Transverse colon (tissue), 4 donors: ENCODE measurements at regions not wholly inside any gene's neighbourhood (a gene's known extent, or its start where the extent isn't known, plus 50 kb on each side); places are given as distances from the start of the nearest gene placed in this dataset.

ENCODE experiments used
- DNase-seq: peaks from one replicate; pipeline ENCODE4 v3.0.0-alpha.2; 2019
- H3K27ac ChIP-seq, 4 donors: fragments of 200-600 bp; sonication (generic); 2 replicates each; pipeline ENCODE4 v1.5.1; 2016 to 2018; ENCODE audit warnings: inconsistent platforms in 4 of 4
- H3K27me3 ChIP-seq: fragments of 200-600 bp; sonication (generic); 2 replicates; pipeline ENCODE4 v1.5.1; 2017; ENCODE audit warnings: inconsistent platforms
- H3K36me3 ChIP-seq, 4 donors: fragments of 200-600 bp; sonication (generic); 2 replicates each; pipeline ENCODE4 v1.5.1; 2017 to 2019; ENCODE audit warnings: inconsistent platforms in 4 of 4
- H3K4me1 ChIP-seq, 4 donors: fragments of 200-600 bp; sonication (generic); 2 replicates each; pipeline ENCODE4 v1.5.1; 2017 to 2020; ENCODE audit warnings: inconsistent platforms in 4 of 4
- H3K4me3 ChIP-seq, 4 donors: fragments of 200-600 bp; sonication (generic); 1 replicate in 1 of 4; 2 replicates in 3 of 4; pipeline versions ENCODE4 v1.5.1 to v1.6.1; 2017 to 2019; ENCODE audit warnings: inconsistent platforms in 4 of 4
- H3K9me3 ChIP-seq, 2 donors: fragments of 200-600 bp; sonication (generic); 2 replicates each; pipeline ENCODE4 v1.5.1; 2017 to 2019; ENCODE audit warnings: inconsistent platforms in 2 of 2
- EP300 ChIP-seq: sonication (generic); formaldehyde crosslinking; IDR thresholded peaks from one replicate; pipeline ENCODE4 v1.6.1; 2017; ENCODE audit warnings: antibody characterized with exemption, low read depth
- POLR2A ChIP-seq: fragments of 450-650 bp; IDR thresholded peaks from one replicate; pipeline ENCODE4 v1.6.1; 2016; ENCODE audit warnings: antibody characterized with exemption, mild to moderate bottlenecking, moderate library complexity
- POLR2AphosphoS5 ChIP-seq, 3 donors: sonication (generic); formaldehyde crosslinking; IDR thresholded peaks; one replicate each; pipeline ENCODE4 v1.6.1; 2016; ENCODE audit warnings: antibody characterized with exemption in 3 of 3
- WGBS, 2 donors: methylation state at CpG; one replicate each; pipeline ENCODE4 v1.1.5; 2018; ENCODE audit warnings: low coverage in 1 of 2; 5-methylcytosine and 5-hydroxymethylcytosine counted together
- in situ Hi-C, 4 donors: fragments of 200-750 bp; cut with MboI; loops; one replicate each; pipeline versions ENCODE4 v1.15.0 to v1.15.1; 2017; ENCODE audit warnings: low sequenced_read_pairs in 3 of 4, low pct_ligation_motif_present in 1 of 4, low pct_unique_long_range_greater_than_20kb in 1 of 4
- intact Hi-C: fragments of 100-400 bp; cut with DNase I; formaldehyde crosslinking; loops from one replicate; pipeline ENCODE4 v1.15.1; 2023; ENCODE audit warnings: low total_unique reads
- TF ChIP-seq, protein P1 (sequence below), 5 experiments: fragments of 200-600 bp in 3 of 5; fragments of 450-650 bp in 2 of 5; sonication (generic) in 3 of 5; IDR thresholded peaks; 1 replicate in 2 of 5; 2 replicates in 3 of 5; pipeline ENCODE4 v1.5.1; 2016 to 2017; ENCODE audit warnings: antibody characterized with exemption in 5 of 5, inconsistent platforms in 3 of 5, mild to moderate bottlenecking in 2 of 5, moderate library complexity in 1 of 5

DNA sequence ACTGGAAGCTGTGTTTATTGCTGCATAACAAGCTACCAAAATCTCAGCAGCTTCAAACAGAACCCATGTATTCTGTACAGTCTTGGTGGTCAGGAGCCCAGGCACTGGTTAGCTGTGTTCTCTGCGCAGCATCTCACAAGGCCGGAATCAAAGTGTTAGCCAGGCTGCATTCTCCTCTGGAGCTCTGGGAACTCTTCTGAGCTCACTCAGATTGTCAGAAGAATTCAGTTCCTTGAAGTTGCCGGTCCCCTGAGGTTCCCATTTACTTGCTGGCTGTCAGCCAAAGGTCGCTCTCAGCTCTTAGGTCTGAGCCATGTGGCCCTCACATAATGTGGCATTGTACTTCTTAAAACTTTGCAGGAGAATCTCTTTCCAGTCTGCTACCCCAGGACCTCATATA lies 123.6 kb upstream of the SMIM21 start:
- Histone ChIP-seq H3K27ac (no peak overlapping the region), H3K4me3 (no peak overlapping the region), H3K9me3 (no peaks in the 10 kb centered on the region), H3K4me1 (no peaks in the 10 kb centered on the region), H3K27me3 (no peaks in the 10 kb centered on the region), H3K36me3 (no peaks in the 10 kb centered on the region)
- no peak for DNase-seq
- TF ChIP-seq POLR2A (no peak), POLR2AphosphoS5 (IDR thresholded peaks at IDR 0.05) (no peak), EP300 (no peak)
- TF ChIP-seq, protein P1, sequence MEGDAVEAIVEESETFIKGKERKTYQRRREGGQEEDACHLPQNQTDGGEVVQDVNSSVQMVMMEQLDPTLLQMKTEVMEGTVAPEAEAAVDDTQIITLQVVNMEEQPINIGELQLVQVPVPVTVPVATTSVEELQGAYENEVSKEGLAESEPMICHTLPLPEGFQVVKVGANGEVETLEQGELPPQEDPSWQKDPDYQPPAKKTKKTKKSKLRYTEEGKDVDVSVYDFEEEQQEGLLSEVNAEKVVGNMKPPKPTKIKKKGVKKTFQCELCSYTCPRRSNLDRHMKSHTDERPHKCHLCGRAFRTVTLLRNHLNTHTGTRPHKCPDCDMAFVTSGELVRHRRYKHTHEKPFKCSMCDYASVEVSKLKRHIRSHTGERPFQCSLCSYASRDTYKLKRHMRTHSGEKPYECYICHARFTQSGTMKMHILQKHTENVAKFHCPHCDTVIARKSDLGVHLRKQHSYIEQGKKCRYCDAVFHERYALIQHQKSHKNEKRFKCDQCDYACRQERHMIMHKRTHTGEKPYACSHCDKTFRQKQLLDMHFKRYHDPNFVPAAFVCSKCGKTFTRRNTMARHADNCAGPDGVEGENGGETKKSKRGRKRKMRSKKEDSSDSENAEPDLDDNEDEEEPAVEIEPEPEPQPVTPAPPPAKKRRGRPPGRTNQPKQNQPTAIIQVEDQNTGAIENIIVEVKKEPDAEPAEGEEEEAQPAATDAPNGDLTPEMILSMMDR (IDR thresholded peaks at IDR 0.05), result no peak
- WGBS, 2 donors, result 8 to 47% methylated on average over 2 to 4 of the region's 4 CpGs
- in situ Hi-C loops (no loop called here), intact Hi-C loops (no loop called here)

DNA sequence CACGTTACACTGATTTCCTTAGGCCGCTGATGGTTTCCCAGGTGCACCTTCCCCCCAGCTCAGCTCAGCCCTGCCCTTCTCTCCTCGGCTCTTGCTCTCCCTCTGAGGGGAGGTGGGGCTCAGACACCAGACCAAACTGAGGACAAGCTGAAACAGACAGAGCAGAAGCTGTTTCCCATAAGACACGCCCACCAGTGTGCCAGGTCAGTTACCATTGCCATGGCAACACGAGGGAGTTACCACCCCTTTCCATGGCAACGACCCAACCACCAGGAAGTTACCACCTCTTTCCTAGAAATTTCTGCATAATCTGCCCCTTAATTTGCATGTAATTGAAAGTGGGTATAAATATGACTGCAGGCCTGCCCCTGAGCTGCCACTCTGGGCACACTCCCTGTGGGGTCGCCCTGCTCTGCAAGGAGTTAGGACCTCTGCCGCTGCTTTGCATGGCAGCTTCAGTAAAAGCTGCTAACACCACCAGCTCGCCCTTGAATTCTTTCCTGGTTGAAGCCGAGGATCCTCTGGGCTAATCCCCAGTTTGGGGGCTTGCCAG lies 120.9 kb upstream of the SMIM21 start:
- no peaks in the 10 kb centered on the region for H3K27me3 ChIP-seq
- intact Hi-C loops, result no loop called here
- DNase-seq, result no peak
- 57 to 63% methylated on average over 6 to 10 of the region's 10 CpGs for WGBS, 2 donors
- in situ Hi-C loops, result no loop called here
- no peak overlapping the region for H3K27ac ChIP-seq
- no peaks in the 10 kb centered on the region for H3K4me1 ChIP-seq
- TF ChIP-seq, protein P1 (IDR thresholded peaks at IDR 0.05), result no peak
- TF ChIP-seq POLR2A, result no peak
- H3K9me3 ChIP-seq, result no peaks in the 10 kb centered on the region
- H3K36me3 ChIP-seq, result no peaks in the 10 kb centered on the region
- no peak overlapping the region for H3K4me3 ChIP-seq

DNA sequence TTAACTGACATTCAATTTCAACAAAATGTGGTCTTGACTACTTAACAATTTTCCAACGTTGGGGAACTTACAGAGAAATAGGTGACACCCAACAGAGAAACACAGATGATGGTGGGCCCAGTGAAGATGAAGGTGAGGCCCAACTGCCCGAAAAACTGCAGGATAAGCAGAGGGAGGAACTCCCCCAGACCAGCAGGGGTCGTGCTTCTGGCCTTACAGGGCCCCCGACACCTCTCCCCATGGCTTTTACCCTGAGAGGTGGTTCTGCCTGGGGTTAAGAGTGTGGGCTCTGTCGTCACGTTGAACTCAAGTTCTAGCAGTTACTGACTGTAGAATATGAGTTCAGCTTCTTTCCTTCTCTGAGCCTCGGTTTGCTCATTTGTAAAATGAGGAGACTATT lies 119.5 kb upstream of the SMIM21 start:
- Histone ChIP-seq H3K27me3 (no peaks in the 10 kb centered on the region), H3K27ac (no peak overlapping the region), H3K4me3 (no peak overlapping the region), H3K36me3 (no peaks in the 10 kb centered on the region), H3K9me3 (no peaks in the 10 kb centered on the region), H3K4me1 (no peaks in the 10 kb centered on the region)
- WGBS, 2 donors, result 77 to 81% methylated on average over 5 to 7 of the region's 7 CpGs
- TF ChIP-seq, protein P1 (IDR thresholded peaks at IDR 0.05), result no peak
- TF ChIP-seq POLR2AphosphoS5 (IDR thresholded peaks at IDR 0.05) (no peak), POLR2A (no peak), EP300 (no peak)
- intact Hi-C loops (no loop called here), in situ Hi-C loops (no loop called here)
- DNase-seq, result no peak

DNA sequence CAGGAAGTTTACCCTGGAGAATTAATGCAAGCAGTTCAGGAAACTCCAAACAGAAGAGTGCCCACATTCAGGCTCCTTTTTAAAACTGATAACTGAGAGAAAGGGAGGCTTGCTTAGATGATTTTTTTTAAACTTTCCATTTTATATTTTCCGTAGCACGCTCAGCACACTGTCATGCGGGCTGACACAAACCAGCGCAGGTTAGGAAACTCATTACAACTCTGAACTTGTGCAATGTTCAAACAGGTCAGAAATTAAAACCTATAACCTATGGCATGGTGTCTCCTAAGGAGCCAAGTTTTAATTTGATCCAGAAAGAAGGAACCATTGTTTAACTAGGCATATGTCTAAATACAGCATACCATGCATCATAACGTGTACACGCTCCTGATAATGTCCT lies 117.7 kb upstream of the SMIM21 start:
- no peaks in the 10 kb centered on the region for H3K36me3 ChIP-seq
- no peaks in the 10 kb centered on the region for H3K27me3 ChIP-seq
- WGBS, 2 donors, result 69 to 83% methylated on average over 6 of the region's 6 CpGs
- TF ChIP-seq EP300, result no peak
- TF ChIP-seq POLR2A, result no peak
- H3K27ac ChIP-seq, result no peak overlapping the region
- intact Hi-C loops, result no loop called here
- no peak for DNase-seq
- H3K4me3 ChIP-seq, result no peak overlapping the region
- in situ Hi-C loops, result no loop called here
- no peaks in the 10 kb centered on the region for H3K4me1 ChIP-seq
- H3K9me3 ChIP-seq, result no peaks in the 10 kb centered on the region

DNA sequence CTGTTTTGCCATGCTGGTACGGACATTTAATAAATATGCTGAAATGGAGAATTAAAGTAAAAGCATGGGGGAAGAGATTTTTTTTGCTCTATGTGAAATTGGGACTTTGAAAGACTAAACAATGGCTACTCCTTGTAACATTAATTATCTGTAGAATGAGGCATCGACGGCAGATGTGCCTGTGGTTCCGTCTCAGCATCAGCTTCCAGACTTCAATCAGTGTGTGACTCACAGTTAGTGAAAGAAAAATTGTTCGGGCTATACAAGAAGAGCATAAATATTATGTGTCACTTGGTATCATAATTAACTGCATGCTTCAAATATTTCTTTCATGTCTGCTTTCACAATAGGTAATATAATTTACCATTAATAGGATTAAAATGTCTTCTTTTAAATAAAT lies 117.0 kb upstream of the SMIM21 start:
- TF ChIP-seq EP300, result no peak
- TF ChIP-seq POLR2AphosphoS5 (IDR thresholded peaks at IDR 0.05), result no peak
- TF ChIP-seq POLR2A, result no peak
- TF ChIP-seq, protein P1 (IDR thresholded peaks at IDR 0.05), result no peak
- H3K4me3 ChIP-seq, result no peak overlapping the region
- DNase-seq, result no peak
- intact Hi-C loops (no loop called here), in situ Hi-C loops (no loop called here)
- H3K27ac ChIP-seq, result no peak overlapping the region
- WGBS, 2 donors, result 71 to 87% methylated on average over 3 to 5 of the region's 5 CpGs
- H3K9me3 ChIP-seq, result no peaks in the 10 kb centered on the region
- H3K4me1 ChIP-seq, result no peaks in the 10 kb centered on the region
- no peaks in the 10 kb centered on the region for H3K36me3 ChIP-seq
- no peaks in the 10 kb centered on the region for H3K27me3 ChIP-seq
